Head of caudate nucleus (tissue), 42 donors: ENCODE measurements at regions not wholly inside any gene's neighbourhood (a gene's known extent, or its start where the extent isn't known, plus 50 kb on each side); places are given as distances from the start of the nearest gene placed in this dataset.
A peak's percentile ranks its signal among the peaks of the same experiment; 100 is the strongest.
"Not testable (repeated sequence)": the region's sequence is repeated elsewhere in the genome, so short reads cannot be mapped to it uniquely, and the experiment has no call there.

Experiments
- DNase-seq, 42 donors: peaks; one replicate each; pipeline versions ENCODE4 v3.0.0 to v3.0.0-alpha.2; 2020 to 2021; ENCODE audit warnings: mixed read lengths in 7 of 42
- intact Hi-C: fragments of 100-400 bp; cut with DNase I; formaldehyde crosslinking; loops from one replicate; pipeline ENCODE4 v1.15.0; 2022

DNA sequence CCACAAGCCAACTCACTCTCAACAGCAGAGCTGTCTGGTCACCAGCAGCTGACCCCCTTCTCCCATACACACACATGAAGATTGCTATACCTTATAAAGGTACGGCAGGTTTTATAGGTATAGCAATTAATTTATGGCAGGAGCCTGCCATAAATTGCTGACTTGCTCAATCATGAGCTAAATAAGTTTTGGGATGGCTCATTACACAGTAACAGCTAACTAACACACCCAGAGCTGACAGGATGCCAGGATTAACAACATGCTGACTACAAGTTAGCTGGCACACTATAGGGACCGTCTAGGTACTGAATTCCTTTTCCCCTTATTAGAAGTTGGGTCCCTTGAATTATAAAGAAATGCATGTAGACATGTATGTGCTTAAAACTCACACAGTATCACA, 150.3 kb upstream of the KCNJ18 start:
- intact Hi-C loops = no loop called here
- DNase-seq = no peak

DNA sequence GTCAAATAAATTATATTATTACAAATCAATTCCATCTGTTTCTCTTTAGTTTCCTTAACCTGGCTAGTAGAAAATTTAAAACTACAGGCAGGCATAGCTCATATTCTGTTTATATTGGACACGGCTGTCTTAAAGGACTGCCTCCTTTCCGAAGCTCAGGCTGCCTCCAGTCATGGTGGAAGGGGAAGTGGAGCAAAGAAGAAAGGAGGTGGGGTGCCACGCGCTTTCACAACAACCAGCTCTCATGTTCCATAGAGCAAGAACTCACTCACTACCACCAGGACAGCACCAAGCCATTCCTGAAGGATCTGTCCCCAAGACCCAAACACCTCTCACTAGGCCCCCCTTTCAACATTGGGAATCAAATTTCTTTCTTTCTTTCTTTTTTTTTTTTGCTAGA, 149.3 kb upstream of the KCNJ18 start:
- intact Hi-C loops = no loop called here
- DNase-seq = no peak

DNA sequence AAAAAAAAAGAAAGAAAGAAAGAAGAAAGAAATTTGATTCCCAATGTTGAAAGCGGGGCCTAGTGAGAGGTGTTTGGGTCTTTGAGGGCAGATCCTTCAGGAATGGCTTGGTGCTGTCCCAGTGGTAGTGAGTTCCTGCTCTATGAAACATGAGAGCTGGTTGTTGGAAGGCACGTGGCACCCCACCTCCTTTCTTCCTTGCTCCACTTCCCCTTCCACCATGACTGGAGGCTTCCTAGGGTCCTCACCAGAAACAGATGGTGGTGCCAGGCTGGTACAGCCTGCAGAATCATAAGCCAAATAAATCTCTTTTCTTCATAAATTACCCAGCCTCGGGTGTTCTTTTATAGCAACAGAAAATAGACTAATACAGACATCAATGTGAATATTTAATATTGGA, 147.3 kb upstream of the KCNJ18 start:
- DNase-seq = no peak
- intact Hi-C loops = no loop called here

DNA sequence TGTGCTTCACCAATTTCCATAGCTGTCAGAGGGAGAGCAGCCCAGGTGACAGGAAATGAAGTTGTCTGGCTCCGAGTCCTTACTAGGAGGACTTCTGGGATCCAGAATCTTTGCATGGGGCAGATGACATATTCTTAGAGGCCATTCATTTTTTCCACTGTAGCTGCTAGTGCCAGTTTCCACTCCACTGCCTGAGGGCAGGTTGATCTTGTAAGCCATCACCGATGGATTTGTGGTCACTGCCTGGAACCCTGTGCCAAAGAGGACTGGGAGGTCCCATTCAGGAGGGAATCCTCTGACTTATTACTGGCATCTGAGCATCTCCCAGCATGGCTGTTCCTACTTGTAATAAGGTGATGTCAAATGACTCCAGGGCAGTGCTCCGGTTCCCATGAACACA, 144.1 kb upstream of the KCNJ18 start:
- intact Hi-C loops = no loop called here

DNA sequence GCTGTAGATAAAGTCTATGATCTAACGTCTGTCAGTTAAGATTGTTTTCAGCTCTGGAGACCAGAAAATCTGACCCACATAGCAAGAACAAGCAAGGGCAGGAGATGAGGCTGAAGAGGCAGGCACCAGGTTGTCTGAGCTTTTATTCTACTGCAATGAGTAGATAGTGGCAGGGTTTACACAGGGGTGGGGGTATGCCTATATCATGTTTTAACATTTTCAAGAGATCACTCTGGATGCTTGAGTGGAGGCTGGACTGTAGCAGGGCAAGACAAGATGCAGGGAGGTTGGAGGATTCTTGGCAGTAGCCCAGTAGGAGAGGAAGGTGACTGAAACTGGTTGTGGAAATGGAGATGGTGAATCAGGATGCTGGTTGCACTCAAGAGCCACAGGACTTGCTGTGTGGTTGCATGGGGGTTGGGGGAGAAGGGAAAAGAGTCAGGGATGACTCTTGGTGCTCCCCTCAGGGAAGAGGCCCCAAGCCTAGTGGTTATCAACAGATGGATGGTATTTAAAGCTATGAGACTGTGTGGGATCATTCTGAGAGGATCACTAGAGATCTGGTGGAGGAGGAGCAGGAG, 143.1 kb upstream of the KCNJ18 start:
- no peak for DNase-seq
- intact Hi-C loops = no loop called here

More for the DNA sequence above, 144.1 kb upstream of the KCNJ18 start:
- DNase-seq = no peak

DNA sequence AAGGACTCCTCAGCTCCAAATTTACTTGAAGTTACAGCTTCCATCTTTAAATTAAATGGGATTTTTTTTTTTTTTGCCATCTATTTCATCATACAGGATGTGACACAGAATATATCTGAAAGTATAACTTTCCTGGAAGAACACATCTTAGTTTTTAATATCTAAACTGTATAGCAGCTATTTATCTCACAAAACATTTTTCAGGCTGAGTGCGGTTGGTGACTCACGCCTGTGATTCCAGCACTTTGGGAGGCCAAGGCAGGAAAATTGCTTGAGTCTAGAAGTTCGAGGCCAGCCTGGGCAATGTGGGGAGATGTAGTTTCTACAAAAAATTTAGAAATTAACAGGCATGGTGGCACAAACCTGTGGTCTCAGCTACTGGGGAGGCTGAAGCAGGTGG, 142.3 kb upstream of the KCNJ18 start:
- DNase-seq = not testable (repeated sequence)

DNA sequence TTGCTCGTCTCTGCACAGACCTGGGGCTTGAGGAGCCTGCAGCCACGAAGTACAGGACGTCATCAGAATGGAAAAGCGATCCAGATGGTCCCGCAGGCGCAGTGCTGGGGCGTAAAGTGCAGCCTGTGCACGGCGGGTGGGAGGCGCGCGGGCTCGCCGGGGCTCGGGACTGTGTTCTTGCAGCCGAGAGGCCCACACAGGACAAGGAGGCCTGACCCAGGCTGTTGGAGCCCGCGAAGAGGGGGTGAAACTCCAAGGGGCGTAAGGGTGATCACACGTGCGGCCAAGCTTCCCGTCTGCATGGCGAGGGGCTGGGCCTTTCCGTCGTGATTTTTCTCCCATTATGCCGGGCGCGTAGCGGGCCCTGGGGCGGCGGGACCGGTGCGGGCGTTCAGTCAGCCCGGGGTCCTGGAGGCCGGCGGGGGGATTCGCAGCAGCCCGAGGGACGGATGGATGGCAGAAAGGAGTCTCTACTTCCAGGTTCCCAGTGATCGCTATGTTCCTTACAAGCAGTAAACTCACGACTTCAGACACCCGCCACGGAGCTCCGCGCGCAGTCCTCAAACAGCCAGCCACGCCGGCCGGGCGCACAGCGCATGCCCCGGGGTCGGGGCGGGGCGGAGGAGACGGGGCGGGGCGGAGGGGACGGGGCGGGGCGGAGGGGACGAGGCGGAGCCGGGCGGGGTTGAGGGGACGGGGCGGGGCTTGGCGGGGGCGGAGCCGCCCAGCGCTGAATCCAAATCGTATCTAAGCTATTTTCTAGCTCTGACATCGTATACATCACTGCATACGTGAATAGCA, 141.0 kb upstream of the KCNJ18 start:
- intact Hi-C loops = no loop called here
- DNase-seq = peak; percentile 65 to 95 (median 90)

More for the DNA sequence above, 142.3 kb upstream of the KCNJ18 start:
- intact Hi-C loops = not testable (repeated sequence)

DNA sequence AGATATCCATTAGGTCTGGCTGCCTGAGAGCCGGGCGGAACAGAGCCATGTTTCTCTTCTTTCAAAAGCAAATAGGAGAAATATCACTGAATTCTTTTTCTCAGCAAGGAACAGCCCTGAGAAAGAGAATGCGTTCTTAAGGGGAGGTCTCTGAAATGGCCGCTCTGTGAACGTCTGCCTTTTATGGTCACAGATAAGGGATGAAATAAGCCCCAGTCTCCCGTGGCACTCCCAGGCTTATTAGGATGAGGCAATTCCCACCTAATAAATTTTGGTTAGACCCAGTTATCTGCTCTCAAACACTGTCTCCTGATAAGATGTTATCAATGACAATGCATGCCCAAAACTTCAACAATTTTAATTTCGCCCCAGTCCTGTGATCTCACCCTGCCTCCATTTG, 133.4 kb upstream of the KCNJ18 start:
- DNase-seq, intact Hi-C loops: not testable (repeated sequence)

DNA sequence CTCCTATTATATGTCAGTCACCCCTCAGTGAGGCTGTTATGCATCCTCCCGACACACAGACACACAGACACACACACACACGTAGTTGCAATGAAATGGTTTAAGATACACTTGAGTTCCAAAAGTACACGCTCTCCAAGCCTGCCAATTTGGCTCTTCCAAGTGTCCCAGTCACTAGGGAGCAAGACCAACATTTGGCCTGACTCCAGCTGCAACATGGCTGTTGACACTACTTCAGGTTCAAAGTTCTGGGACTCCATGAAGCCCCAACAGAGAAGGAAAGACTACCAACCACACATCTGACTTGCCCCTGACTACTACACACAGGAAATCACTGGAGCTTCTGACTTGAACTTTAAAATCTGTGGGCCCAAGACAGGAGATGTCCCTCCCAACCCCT, 128.1 kb upstream of the KCNJ18 start:
- no peak for DNase-seq
- intact Hi-C loops = no loop called here

DNA sequence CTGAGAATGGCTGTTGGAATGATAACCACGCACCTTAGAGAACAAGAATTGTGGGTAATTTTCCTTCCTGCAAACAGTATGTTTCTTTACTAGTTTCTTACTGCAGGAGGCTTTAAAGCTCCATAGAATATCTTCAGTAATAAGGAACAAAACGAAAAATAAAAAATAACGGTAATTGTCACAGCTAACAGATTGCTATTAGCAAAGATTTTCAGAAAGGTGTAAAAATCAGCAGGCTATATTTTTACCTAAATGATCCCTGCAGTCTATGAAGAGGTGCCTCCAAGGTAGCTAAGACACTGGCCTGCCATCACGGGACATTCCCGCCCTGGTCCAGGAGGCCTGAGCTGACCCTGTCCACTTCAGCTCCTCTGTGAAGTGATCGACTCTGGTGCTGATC, 127.6 kb upstream of the KCNJ18 start:
- DNase-seq, intact Hi-C loops: not testable (repeated sequence)

DNA sequence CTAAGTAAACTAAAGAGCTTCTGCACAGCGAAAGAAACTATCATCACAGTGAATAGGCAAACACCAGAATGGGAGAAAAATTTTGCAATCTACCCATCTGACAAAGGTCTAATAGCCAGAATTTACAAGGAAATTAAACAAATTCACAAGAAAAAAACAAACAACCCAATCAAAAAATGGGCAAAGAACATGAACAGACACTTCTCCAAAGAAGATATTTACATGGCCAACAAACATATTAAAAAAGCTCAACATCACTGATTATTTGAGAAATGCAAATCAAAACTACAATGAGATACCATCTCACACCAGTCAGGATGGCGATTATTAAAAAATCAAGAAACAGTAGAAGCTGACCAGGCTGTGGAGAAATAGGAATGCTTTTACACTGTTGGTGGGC, 121.9 kb upstream of the KCNJ18 start:
- DNase-seq, intact Hi-C loops: not testable (repeated sequence)

DNA sequence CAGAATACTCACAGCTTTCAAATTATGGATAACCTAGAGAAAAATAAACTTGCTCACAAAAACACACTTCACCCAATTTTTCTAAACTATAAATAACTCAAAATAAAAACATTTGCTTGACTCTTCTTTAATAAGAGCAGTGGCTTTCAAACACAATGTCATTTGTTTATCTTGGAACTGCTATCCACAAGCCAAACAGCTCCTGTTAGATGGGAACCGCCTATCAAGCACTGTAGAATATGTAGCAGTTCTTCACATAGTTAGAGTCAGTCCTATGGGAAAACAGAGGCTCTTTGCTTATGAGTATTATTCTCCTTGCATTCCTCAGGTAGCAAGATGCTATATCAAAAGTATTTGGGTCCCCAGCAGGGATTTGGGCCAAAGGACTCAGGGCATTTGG, 120.2 kb upstream of the KCNJ18 start:
- DNase-seq, intact Hi-C loops: not testable (repeated sequence)

DNA sequence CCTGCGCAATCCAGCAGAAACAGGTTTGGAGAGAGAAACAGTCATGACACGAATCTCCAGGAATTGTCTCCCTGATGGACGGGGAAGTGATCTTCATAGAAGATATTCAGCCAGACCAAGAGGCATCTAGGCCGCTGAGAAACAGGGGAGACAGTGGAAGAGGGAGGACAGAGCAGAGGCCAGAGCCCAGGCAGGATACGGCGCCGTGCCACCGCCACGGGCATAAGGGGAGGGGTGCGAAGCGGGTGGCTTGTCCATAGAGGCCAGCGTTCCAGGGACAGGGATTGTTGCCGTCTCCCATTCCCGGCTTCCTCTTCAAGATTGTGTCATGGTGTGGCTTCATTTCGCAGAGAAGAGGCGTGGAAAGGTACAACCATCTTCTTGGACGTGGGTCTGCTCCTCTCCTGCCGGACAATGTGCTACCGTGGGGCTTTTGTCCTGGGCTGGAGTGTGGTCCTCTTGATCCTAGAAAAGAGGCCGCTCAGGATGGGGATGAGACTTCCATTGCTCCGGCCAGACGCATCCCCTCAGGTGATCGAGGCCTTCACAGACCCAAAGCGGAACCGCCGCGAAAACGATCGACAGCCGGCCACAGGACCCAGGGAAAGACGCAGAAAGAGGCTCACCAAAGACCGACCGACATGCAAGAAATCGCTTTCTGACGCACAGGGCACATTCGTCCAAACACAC, 118.9 kb upstream of the KCNJ18 start:
- intact Hi-C loops = not testable (repeated sequence)
- peak in 3 of 42 donors; percentile 12 to 40 (median 15) for DNase-seq

DNA sequence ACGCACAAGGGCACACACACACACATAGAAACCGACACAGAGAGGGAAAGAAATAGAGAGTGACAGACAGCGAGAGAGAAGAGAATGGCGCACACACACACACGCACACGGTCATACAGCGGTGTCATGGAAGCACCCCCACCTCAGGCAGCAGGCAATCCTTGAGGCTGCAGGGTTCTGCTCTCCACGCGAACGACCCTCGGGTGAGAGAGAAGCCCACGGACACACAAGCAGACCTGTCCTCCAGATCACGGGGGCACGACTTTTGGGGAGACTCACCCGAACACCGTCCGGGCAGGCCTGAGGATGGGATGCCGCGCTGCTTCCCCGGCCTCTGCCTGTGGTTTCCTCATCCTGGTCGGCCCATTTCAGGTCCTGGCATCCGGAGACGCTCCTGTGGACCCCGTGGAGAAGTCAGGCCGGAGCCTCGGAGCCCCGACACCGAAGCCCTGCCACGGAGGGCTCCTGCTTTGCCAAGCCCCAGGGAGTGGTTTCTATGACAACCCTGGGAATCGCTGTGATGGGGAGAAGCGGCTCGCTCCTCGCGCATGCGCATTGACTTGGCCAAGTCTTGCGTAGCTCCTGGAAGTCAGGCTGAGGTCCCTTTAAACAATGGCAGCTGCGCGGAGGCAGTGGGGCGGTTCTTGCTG, 118.2 kb upstream of the KCNJ18 start:
- DNase-seq = peak; percentile 42 to 94 (median 85)

DNA sequence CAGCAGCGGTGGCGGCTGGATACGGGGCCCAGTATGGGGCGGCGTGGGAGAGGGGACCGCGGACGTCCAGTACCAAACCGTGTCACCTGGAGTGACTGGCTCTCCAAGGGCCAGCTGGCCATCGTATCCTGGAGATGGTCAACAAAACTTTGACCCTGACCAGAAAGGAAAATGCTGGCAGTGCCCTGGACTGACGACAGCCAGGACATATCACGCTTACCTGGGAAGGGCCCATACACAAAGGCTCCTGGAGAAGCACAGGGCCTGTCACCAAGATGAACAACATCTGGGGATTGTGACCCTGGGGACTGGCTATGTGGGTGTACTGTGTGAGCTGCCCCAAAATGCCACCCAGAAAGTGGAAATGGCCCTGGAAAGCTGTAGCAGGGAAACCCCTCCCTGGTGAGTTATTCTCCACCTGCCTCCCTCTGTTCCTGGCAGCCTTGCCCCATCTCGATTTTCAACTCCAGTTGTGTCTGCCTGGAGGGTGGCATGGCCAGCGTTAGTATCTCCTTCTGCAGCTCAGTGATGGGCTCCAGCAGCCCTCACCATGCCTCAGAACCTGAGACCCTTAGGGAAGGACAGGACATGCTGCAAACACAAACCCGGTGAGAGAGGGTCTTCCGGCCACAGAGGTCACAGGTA, 117.6 kb upstream of the KCNJ18 start:
- DNase-seq, intact Hi-C loops: not testable (repeated sequence)

More for the DNA sequence above, 118.2 kb upstream of the KCNJ18 start:
- intact Hi-C loops = no loop called here

DNA sequence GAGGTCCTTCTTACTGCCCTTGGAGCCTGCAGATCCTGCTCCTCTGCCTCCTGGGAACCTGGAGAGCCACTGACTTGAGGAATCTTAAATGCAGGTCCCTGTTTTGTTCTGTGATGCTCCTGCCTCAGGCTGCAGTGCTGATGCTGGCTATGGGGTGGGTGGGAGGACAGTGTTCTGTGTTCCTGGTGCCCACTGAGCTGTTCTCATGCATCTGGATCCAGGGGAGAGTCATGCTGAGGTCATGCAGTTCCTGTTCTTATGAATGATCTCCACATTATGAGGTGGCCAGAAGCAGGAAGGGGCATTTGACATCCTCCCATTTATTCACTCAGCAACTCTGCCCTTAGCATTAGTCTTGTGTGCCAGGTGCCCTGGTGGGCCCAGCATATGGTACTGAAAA, 113.5 kb upstream of the KCNJ18 start:
- intact Hi-C loops, DNase-seq: not testable (repeated sequence)

DNA sequence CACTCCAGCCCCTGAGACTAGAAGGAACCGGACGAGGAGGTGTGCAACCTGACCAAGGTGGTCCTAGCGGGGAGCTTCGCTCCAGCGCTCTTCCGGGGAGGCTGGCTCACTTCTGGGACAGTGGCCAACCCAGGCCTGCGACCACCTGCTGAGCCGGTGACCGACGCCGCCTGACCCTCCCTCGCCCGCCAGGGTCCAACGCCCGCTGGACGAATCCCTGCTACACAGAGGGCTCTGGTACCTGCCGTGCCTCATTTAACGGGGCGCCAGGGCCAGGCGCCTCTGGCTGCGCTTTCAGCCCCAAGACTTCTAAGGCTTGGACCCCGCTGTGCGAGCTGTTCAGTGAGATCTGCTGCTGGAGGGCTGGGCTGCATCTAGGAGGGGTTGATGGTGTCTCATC, 99.5 kb upstream of the KCNJ18 start:
- intact Hi-C loops = no loop called here
- DNase-seq = no peak

DNA sequence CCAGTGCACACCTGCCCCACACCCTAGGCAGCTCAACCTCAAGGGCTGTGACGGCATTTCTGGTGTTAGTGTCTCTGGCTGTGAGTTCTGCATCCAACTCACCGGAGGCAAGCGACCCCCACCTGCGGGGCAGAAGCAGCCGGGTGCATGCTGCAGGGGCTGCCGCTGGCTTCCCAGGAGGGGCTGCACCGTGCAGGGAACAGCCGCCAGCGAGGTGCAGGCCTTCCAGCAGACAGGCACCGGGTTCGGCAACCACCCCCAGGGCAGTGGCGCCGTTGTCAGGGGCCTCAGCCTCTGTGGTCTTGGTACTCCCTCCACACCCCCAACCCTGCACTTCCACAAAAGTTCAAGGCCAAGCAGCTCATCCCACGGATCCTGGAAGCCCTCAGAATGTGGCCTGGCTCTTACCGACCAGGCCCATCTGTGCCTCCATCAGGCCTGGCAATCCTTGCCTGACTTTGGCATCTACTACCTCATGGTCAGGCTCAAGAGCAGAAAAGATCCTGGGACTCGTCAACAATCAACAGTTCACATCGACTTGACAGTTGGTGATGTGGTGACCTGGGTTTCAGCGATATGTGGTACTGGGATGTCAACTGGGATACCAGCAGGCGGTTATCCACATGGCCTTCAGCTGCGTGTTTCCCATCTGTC, 98.7 kb upstream of the KCNJ18 start:
- intact Hi-C loops, DNase-seq: not testable (repeated sequence)

DNA sequence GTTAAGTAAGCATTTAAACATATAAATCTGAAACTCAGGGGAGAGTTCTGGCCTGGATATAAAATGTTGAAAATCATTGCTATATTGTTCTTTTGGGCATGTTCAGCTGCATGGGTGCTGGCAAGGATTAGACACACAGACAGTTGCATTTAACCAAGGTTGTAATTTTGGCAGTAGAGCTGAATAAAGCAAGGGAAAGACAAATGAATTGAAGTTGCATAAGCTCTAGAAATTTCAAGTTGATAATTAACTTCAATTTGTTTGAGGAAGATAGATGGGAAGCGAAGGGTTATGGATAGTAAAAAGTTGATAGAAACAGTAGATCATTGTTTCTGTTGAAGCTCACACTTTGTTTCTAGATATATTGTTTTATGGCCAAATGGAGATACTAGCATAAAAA, 97.2 kb upstream of the KCNJ18 start:
- intact Hi-C loops = no loop called here
- DNase-seq = no peak
